HG03432 (cell line): ENCODE measurements at regions not wholly inside any gene's neighbourhood (a gene's known extent, or its start where the extent isn't known, plus 50 kb on each side); places are given as distances from the start of the nearest gene placed in this dataset.

Experiments
- ATAC-seq: cut with Tn5 transposase; IDR thresholded peaks from one replicate; pipeline ENCODE4 v1.9.1; 2021; ENCODE audit warnings: mild to moderate bottlenecking, moderate library complexity; ENCODE audit not compliant: unreplicated experiment

GRCh38 chr2:120894966-120895365 lies 159.3 kb downstream of the GLI2 start:
- no peak for ATAC-seq

DNA sequence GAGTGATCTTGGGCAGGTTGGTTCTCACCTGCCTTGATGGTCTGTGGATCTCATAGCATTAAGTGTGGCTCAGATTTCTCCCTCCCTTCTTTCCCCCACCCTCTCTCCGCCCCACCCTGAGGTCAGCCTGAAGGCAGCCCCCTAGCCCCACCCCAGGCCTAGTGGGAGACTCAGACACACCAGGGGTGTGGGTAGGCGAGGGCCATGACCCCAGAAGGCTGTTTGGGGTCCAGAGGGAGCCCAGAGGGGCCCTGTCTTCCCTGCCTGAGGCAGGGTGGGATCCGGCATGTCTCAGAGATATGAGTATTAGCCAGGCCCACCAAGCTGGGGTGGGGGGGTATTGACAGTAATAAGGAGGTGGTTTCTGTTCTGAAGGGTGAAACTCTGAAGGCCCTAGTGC lies 160.5 kb downstream of the GLI2 start:
- ATAC-seq: no peak

DNA sequence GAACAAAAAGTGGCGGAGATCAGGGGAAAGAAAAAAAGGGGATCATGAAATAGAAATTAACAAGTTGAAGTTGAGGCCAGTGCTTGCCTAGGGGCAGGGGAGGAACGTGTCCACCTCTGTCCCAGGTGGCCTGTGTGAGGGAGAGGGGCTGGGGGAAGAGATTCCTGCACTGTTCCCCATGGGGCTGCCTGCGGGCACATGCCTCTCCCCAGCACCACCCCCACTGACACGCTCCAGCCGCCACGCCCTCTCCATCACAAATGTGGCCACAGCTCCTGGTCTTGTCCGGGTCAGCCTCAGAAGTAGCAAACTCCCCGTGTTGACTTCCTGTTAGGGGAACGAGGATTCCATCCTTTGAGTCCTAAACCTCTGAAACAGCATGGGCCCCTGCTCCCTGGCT lies 161.2 kb downstream of the GLI2 start:
- ATAC-seq: no peak

- no peak for ATAC-seq
Observed at GRCh38 chr2:120897399-120897798, 161.7 kb downstream of the GLI2 start.

GRCh38 chr2:120898496-120898895 lies 162.8 kb downstream of the GLI2 start:
- ATAC-seq: no peak

DNA sequence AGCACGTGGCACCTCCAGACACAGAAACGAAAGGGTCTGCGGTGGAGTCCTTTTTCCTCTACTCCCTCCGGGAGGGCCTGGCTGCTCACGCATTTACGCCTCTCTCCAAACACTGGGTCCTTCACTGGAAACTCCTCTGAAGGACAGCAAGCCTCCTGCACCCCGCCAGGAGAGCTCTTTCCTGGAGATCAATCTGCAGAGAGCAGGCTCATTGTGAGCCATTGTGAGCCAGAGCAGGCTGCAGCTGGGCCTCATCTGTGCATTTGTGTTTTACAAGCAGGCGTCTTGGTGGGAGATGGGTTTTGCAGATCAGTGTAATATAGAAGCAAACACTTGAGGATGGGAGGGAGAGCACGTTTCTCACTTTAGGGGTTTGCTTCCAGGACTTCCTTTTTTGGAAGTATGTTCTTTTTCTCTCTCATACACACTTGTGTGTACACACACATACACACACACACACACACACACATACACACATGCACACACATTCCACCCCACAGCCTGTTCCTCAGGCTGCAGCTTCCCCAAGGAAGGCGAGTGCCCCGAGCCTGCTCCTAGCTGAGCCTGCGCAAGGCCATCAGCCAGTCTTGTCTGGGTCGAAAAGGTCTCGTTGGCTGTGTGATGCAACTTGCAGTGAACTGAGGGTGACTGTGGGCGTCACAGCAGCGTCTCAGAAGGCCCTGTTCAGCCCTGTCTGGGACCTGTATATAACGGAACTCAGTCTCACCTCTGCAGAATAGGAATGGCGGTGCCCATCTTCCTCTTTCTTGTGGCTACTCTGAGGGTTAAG lies 163.5 kb downstream of the GLI2 start:
- no peak for ATAC-seq

DNA sequence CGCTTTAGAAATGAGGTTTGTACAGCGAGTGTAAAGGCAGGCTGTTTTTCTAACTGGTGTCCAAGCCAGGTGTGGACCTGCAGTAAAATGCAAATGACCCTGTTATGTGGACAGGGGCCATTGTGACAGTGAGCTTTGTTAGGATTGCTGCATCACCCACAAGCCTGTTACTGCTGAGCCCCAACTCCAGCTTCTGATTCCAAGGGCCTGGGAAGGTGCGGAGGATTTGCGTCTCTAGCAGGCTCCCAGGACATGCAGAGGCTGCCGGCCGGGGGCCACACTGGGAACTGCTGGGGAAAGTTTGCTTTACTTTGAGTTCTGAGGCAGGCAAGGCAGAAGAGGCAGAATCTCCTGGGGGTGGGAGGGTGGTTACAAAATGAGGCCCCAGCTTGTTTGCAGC lies 164.1 kb downstream of the GLI2 start:
- ATAC-seq: no peak

- no peak for ATAC-seq
Observed at GRCh38 chr2:120901201-120901600, 165.5 kb downstream of the GLI2 start.

GRCh38 chr2:120902592-120902991 lies 166.9 kb downstream of the GLI2 start:
- ATAC-seq: no peak

DNA sequence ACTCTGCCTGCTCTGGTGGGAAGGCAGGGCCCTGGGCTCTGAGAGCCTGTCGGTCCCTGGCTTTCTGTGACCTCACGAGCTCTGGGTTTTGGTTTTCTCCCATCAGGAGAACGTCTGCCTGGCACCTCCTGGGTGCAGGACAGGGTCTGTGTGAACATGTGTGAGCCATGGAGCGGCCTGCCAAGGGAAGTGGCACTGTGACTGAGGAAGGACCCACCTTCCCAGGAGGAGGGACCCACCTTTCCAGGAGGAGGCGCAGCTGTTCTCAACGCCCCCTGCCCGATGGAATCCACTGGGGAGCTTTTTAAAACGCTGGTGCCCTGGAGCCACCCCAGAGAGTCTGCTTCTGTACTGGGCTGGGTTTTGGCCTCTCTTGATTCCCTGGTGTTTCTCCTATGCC lies 168.7 kb downstream of the GLI2 start:
- no peak for ATAC-seq

- ATAC-seq: no peak
Observed at GRCh38 chr2:120904830-120905234, 169.2 kb downstream of the GLI2 start.

DNA sequence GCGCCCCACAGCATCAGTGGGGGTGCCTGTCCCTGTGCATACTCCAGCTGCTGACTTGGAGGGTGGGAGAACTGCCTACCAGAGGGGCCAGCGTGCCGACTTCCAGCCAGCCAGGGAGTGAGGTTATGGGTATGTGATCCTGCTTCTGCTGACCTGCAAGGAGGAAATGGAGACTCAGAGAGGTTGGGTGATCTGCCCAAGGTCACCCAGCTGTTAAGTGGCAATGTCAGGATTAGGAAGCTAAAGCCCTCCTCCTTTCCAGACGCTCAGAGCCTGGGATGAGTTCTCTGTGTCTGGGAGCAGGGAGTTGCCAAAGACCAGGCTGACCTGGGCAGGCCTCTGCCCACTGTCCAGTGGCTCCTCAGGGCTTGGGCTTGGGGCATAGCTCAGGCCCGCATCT lies 169.6 kb downstream of the GLI2 start:
- ATAC-seq: no peak

GRCh38 chr2:120905824-120906571 lies 170.3 kb downstream of the GLI2 start:
- ATAC-seq: no peak

GRCh38 chr2:120906914-120907313 lies 171.2 kb downstream of the GLI2 start:
- no peak for ATAC-seq

GRCh38 chr2:120907822-120908221 lies 172.2 kb downstream of the GLI2 start:
- no peak for ATAC-seq

- no peak for ATAC-seq
Observed at GRCh38 chr2:120908314-120908975, 172.8 kb downstream of the GLI2 start.

DNA sequence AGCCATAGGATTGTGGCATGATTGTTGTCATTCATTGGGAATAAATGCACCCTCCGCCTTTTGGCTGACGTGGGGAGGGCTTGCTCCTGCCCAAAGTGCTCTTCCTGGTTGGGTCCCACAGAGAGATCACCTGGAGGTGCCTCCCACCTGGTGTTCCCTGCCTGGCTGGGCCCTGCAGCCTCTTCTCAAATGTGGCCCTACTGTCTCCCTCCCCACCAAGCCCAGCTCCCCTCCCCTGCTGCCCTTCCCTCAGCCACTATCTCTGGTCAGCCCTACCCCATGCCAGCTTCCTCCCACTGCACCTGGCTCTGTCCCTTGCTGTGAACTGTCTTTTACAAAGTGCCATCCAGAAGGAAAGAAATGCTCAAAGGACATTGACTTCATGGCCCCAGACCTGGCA lies 173.4 kb downstream of the GLI2 start:
- ATAC-seq: no peak

- ATAC-seq: no peak
Observed at GRCh38 chr2:120910164-120910563, 174.5 kb downstream of the GLI2 start.

GRCh38 chr2:120910956-120911951 lies 175.6 kb downstream of the GLI2 start:
- ATAC-seq: no peak

GRCh38 chr2:120912101-120912985 lies 176.7 kb downstream of the GLI2 start:
- ATAC-seq: no peak
